SU-DHL-6 (cell line): ENCODE measurements at regions not wholly inside any gene's neighbourhood (a gene's known extent, or its start where the extent isn't known, plus 50 kb on each side); places are given as distances from the start of the nearest gene placed in this dataset.

Source experiments
- CTCF ChIP-seq: fragments of 200-600 bp; sonication (generic); IDR thresholded peaks from one replicate; pipeline ENCODE4 v1.5.1; 2017; ENCODE audit warnings: antibody characterized with exemption, mild to moderate bottlenecking, low read length, moderate library complexity; ENCODE audit not compliant: insufficient read depth, poor library complexity, severe bottlenecking
- EZH2phosphoT487 ChIP-seq: fragments of 200-600 bp; sonication (generic), shearing (Covaris generic); conservative IDR thresholded peaks from 2 replicates; pipeline ENCODE4 v1.6.1; 2018; ENCODE audit warnings: mild to moderate bottlenecking, antibody characterized with exemption, low read length, moderate library complexity, mixed read lengths

GRCh38 chr1:106780806-106781569, 275.5 kb upstream of the PRMT6 start:
- no peak for TF ChIP-seq CTCF
- no peak for TF ChIP-seq EZH2phosphoT487
